Choroid plexus epithelial cell (primary cell): ENCODE measurements at regions not wholly inside any gene's neighbourhood (a gene's known extent, or its start where the extent isn't known, plus 50 kb on each side); places are given as distances from the start of the nearest gene placed in this dataset.

Source experiments
- DNase-seq: peaks from one replicate; pipeline ENCODE4 v3.0.0-alpha.2; 2010; ENCODE audit warnings: low read depth
- H3K4me3 ChIP-seq: 2 replicates; pipeline ENCODE4 v1.5.1; 2011; ENCODE audit warnings: low read depth, mild to moderate bottlenecking, control low read depth, low read length, moderate library complexity
- TF ChIP-seq, protein P1 (sequence below): conservative IDR thresholded peaks from 2 replicates; pipeline ENCODE4 v1.5.1; 2011; ENCODE audit warnings: low read depth, mild to moderate bottlenecking, control low read depth, inconsistent platforms, low read length, moderate library complexity

DNA sequence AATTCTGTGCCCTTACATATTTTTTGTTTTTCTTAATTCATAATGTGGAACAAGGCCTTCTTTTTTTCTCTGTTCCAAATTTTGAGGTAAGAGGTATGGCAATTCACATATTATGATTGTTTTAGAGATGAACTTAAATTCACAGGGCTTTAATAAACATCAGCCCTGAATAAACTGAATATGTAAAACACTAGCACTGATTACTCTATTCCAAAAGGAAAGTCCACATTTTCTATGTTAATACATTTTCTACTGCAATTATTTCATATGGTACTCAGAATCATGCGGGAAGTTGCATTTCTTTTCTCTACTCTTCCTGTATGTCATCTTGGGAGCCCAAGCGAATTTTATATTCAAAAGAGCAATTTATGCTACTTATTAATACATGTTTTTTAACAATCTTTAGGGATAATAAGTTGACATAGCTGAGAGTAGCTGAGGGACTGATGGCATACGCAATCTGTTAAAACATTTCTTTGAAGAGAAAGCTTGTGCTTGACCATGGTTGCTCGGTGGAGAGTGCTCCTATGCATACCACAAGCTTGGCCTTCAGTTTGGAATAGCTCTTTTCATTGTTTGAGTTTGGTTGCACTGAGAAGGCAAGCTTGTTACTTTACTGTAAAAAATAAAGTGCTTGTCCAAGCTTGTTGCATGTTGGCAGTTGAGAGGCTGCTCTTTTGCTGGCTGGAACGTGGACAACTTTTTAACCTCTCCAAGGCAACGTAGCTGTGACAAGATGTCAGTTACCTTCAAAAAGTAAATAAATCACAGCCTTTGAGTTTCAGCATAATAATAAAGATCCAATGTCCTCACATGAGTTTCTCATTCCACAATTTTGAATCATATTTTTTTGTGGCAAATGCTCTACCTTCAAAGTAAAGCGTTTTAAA lies 196.3 kb upstream of the SPRY1 start:
- no peak overlapping the region for H3K4me3 ChIP-seq
- no peak for DNase-seq
- TF ChIP-seq, protein P1, sequence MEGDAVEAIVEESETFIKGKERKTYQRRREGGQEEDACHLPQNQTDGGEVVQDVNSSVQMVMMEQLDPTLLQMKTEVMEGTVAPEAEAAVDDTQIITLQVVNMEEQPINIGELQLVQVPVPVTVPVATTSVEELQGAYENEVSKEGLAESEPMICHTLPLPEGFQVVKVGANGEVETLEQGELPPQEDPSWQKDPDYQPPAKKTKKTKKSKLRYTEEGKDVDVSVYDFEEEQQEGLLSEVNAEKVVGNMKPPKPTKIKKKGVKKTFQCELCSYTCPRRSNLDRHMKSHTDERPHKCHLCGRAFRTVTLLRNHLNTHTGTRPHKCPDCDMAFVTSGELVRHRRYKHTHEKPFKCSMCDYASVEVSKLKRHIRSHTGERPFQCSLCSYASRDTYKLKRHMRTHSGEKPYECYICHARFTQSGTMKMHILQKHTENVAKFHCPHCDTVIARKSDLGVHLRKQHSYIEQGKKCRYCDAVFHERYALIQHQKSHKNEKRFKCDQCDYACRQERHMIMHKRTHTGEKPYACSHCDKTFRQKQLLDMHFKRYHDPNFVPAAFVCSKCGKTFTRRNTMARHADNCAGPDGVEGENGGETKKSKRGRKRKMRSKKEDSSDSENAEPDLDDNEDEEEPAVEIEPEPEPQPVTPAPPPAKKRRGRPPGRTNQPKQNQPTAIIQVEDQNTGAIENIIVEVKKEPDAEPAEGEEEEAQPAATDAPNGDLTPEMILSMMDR, result no peak

DNA sequence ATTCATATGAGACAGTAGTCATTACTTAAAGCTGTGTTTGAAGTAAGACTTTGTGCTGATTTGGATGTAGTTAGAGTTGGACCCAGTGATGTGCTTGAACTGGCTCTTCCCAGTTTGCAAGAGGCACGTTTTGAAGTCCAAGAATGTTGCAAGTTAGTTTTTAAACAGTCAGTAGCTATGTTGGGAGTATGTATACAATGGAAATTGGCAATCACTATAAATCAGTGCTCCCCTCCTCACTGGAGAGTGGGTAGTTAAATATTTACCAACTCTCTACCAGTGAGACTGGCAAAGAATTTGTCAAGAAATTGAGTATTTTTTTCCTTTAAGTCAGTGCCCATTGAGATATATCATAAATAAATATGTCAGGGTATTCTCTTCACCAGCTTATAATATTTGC lies 191.9 kb upstream of the SPRY1 start:
- TF ChIP-seq, protein P1, result no peak
- DNase-seq, result no peak

DNA sequence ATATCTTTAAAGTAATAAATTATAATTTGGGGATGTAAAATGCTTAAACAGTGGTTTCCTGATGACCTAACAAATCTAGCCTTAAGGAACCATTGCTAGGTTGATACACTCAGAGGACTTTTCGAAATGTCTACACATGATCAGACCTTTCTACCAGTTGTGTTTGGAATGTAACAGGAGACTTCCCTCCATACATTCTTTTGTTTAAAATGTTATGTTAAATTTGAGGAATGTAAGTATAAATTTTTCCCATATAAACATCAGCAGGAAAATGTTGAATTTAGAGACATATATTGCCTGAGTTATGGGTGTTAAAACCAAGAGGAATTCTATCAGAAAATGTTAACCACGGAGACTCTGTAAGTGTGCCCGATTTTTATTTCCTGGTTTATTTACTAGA lies 190.6 kb upstream of the SPRY1 start:
- no peak for DNase-seq
- TF ChIP-seq, protein P1, result no peak
- H3K4me3 ChIP-seq, result no peak overlapping the region

More for the DNA sequence above, 191.9 kb upstream of the SPRY1 start:
- H3K4me3 ChIP-seq, result no peak overlapping the region

DNA sequence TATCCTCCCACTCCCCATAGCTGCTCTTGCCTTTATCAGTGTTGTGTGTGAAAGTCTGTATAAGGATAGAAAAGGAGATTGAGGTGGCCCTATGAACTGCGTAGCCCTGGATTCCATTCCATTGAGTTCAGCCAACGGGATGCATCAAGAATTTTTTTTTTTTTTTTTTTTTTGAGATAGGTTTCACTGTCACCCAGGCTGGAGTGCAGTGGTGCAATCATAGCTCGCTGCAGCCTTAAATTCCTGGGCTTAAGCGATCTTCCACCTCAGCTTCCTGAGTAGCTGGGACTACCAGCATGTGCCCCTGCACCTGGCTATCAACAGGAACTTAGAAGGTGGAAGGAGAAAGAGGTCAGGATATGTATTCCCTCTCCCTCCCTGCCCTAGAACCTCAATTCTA lies 187.2 kb upstream of the SPRY1 start:
- TF ChIP-seq, protein P1, result no peak
- DNase-seq, result no peak
- H3K4me3 ChIP-seq, result no peak overlapping the region

DNA sequence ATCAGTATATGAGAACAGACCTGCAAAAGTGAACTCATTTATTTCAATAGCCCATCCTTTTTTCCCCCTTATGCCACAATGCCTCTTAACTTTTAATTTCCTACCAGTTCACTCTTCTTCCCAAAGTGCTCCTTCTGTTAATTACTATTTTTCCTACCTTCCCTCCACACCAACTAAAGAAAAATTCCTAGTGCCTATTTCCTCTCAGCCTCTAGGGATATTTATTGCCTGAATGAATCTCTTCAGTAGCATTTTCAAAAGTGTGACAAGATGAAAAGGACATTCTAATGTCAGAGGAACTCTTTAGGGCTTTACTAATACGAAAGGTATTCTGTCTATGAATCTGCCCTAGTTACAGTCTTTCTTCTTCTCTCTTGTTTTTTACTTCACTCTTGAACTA lies 181.1 kb upstream of the SPRY1 start:
- no peak for DNase-seq
- TF ChIP-seq, protein P1, result no peak
- H3K4me3 ChIP-seq, result no peak overlapping the region

DNA sequence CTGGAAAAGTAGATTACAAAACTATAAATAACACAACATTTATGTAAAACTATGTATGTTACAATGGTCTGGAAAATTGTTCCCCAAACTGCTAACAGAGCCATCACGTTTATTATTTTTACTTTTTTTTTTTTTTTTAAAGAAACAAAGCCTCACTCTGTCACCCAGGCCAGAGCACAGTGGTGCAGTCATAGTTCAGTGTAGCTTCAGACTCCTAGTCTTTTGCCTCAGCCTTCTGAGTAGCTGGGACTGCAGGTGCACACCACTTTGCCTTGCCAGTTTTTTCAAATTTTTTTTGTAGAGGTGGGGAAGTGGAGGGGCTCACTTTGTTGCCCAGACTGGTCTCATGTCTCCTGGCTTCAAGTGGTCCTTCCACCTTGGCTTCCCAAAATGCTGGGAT lies 180.1 kb upstream of the SPRY1 start:
- H3K4me3 ChIP-seq, result no peak overlapping the region
- TF ChIP-seq, protein P1, result no peak
- DNase-seq, result no peak

DNA sequence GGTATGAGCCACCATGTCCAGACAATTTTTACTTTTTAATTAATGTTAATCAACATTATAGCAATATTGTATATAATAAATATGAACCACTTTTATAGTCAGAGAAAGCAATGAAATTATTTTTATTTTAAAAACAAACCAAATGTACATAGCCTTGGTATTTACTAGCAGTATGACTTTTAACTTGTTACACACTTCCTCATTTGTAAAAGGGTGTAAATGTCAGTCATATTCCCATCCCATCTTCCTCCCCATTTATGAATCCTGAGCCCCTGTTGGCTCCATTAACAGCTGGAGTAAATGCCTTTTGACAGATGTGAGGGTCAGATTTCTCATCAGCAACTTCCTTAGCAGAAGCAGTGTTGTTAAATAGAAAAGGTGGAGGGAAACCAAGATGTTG lies 179.6 kb upstream of the SPRY1 start:
- H3K4me3 ChIP-seq, result no peak overlapping the region
- TF ChIP-seq, protein P1, result no peak
- no peak for DNase-seq
